ENCODE measurements at regions not wholly inside any gene's neighbourhood (a gene's known extent, or its start where the extent isn't known, plus 50 kb on each side); places are given as distances from the start of the nearest gene placed in this dataset.
A peak's percentile ranks its signal among the peaks of the same experiment; 100 is the strongest.

- Histone ChIP-seq H3K27ac (no peak overlapping the region), H3K4me3 (no peak overlapping the region)
These were observed 523.8 kb upstream of the TNP1 start for GRCh38 chr2:217383620-217384019.

GRCh38 chr2:217382794-217383193 lies 522.9 kb upstream of the TNP1 start:
- Histone ChIP-seq H3K4me3 (no peak overlapping the region), H3K27ac (no peak overlapping the region)

GRCh38 chr2:217379807-217380206 lies 519.9 kb upstream of the TNP1 start:
- no peak overlapping the region for H3K4me3 ChIP-seq
- no peak overlapping the region for H3K27ac ChIP-seq

GRCh38 chr2:217372794-217373193 lies 512.9 kb upstream of the TNP1 start:
- Histone ChIP-seq H3K27ac (no peak overlapping the region), H3K4me3 (no peak overlapping the region)

- Histone ChIP-seq H3K4me3 (no peak overlapping the region), H3K27ac (peak overlapping the region in 1 of 21 experiments; percentile 15)
These were observed 511.9 kb upstream of the TNP1 start for GRCh38 chr2:217371781-217372213.

GRCh38 chr2:217370391-217370790 lies 510.5 kb upstream of the TNP1 start:
- Histone ChIP-seq H3K27ac (no peak overlapping the region), H3K4me3 (no peak overlapping the region)

GRCh38 chr2:217367464-217367863 lies 507.6 kb upstream of the TNP1 start:
- Histone ChIP-seq H3K4me3 (no peak overlapping the region), H3K27ac (no peak overlapping the region)

GRCh38 chr2:217366966-217367365 lies 507.1 kb upstream of the TNP1 start:
- no peak overlapping the region for H3K4me3 ChIP-seq
- no peak overlapping the region for H3K27ac ChIP-seq

- Histone ChIP-seq H3K27ac (no peak overlapping the region), H3K4me3 (no peak overlapping the region)
These were observed 506.5 kb upstream of the TNP1 start for GRCh38 chr2:217366266-217366895.

GRCh38 chr2:217365656-217366055 lies 505.8 kb upstream of the TNP1 start:
- Histone ChIP-seq H3K27ac (no peak overlapping the region), H3K4me3 (no peak overlapping the region)

GRCh38 chr2:217364224-217364623 lies 504.4 kb upstream of the TNP1 start:
- H3K27ac ChIP-seq, result no peak overlapping the region
- H3K4me3 ChIP-seq, result no peak overlapping the region

GRCh38 chr2:217363470-217363869 lies 503.6 kb upstream of the TNP1 start:
- Histone ChIP-seq H3K27ac (no peak overlapping the region), H3K4me3 (no peak overlapping the region)

- Histone ChIP-seq H3K27ac (no peak overlapping the region), H3K4me3 (no peak overlapping the region)
These were observed 502.8 kb upstream of the TNP1 start for GRCh38 chr2:217362710-217363109.

GRCh38 chr2:217362286-217362685 lies 502.4 kb upstream of the TNP1 start:
- H3K27ac ChIP-seq, result peak overlapping the region in 3 of 21 experiments; percentile 25 to 63 (median 36)

GRCh38 chr2:217361483-217361880 lies 501.6 kb upstream of the TNP1 start:
- peak overlapping the region in 3 of 21 experiments; percentile 17 to 63 (median 25) for H3K27ac ChIP-seq

More at GRCh38 chr2:217362286-217362685, 502.4 kb upstream of the TNP1 start:
- no peak overlapping the region for H3K4me3 ChIP-seq

GRCh38 chr2:217360781-217361482 lies 501.1 kb upstream of the TNP1 start:
- Histone ChIP-seq H3K4me3 (no peak overlapping the region), H3K27ac (peak overlapping the region in 3 of 21 experiments; percentile 17 to 63 (median 25))

More at GRCh38 chr2:217361483-217361880, 501.6 kb upstream of the TNP1 start:
- H3K4me3 ChIP-seq, result no peak overlapping the region

GRCh38 chr2:217360111-217360510 lies 500.2 kb upstream of the TNP1 start:
- Histone ChIP-seq H3K27ac (no peak overlapping the region), H3K4me3 (no peak overlapping the region)

- Histone ChIP-seq H3K27ac (peak overlapping the region in 1 of 21 experiments; percentile 43), H3K4me3 (no peak overlapping the region)
These were observed 498.2 kb upstream of the TNP1 start for GRCh38 chr2:217357886-217358620.

GRCh38 chr2:217356781-217357180 lies 496.9 kb upstream of the TNP1 start:
- peak overlapping the region in 3 of 21 experiments; percentile 32 to 49 (median 43) for H3K27ac ChIP-seq

GRCh38 chr2:217356142-217356541 lies 496.3 kb upstream of the TNP1 start:
- H3K27ac ChIP-seq, result peak overlapping the region in 1 of 21 experiments; percentile 32
- H3K4me3 ChIP-seq, result no peak overlapping the region

More at GRCh38 chr2:217356781-217357180, 496.9 kb upstream of the TNP1 start:
- no peak overlapping the region for H3K4me3 ChIP-seq

All from skin epidermis (tissue), 12 donors.